H1 (cell line): ENCODE measurements at regions not wholly inside any gene's neighbourhood (a gene's known extent, or its start where the extent isn't known, plus 50 kb on each side); places are given as distances from the start of the nearest gene placed in this dataset.

Experiments
- CTCF ChIA-PET: fragments of 300-600 bp; sonication (Branson Sonifier 250); formaldehyde crosslinking; loops from one replicate; lab custom pipeline; 2021; ENCODE audit not compliant: partially characterized antibody; lab: Charles Lee
- POLR2A ChIA-PET: fragments of 300-600 bp; sonication (Branson Sonifier 250); formaldehyde crosslinking; loops from one replicate; lab custom pipeline; 2021; ENCODE audit warnings: inconsistent platforms; ENCODE audit not compliant: partially characterized antibody; lab: Charles Lee
- DNase-seq, 2 experiments: peaks; one replicate each; pipeline versions ENCODE4 v3.0.0 to v3.0.0-alpha.2; 2010 to 2022; ENCODE audit warnings: low spot score in 2 of 2, low read depth in 1 of 2, mixed read lengths in 1 of 2
- FAIRE-seq: peaks from 2 replicates; lab custom pipeline; 2011; peaks lifted over from hg19 to GRCh38; lab: Jason Lieb, UNC
- H2AFZ ChIP-seq: 2 replicates; pipeline ENCODE4 v1.8.1; 2012; ENCODE audit warnings: low read length, inconsistent platforms
- H2AK5ac ChIP-seq: 2 replicates; pipeline ENCODE4 v1.6.1; 2013; ENCODE audit warnings: low read depth, low read length
- H2BK120ac ChIP-seq: replicated peaks from 2 replicates; pipeline ENCODE3; 2013; ENCODE audit warnings: low read depth, low read length, inconsistent platforms
- H2BK12ac ChIP-seq: 2 replicates; pipeline ENCODE4 v1.6.1; 2013; ENCODE audit warnings: low read depth, low read length
- H2BK15ac ChIP-seq: 2 replicates; pipeline ENCODE4 v1.6.1; 2013; ENCODE audit warnings: low read length
- H2BK20ac ChIP-seq: 2 replicates; pipeline ENCODE4 v1.6.1; 2013; ENCODE audit warnings: low read length
- H2BK5ac ChIP-seq: 2 replicates; pipeline ENCODE4 v1.6.1; 2013; ENCODE audit warnings: low read depth, low read length
- H3K14ac ChIP-seq: 2 replicates; pipeline ENCODE4 v1.6.1; 2013; ENCODE audit warnings: inconsistent platforms; ENCODE audit not compliant: insufficient read length
- H3K18ac ChIP-seq: 2 replicates; pipeline ENCODE4 v1.6.1; 2013; ENCODE audit warnings: low read length; ENCODE audit errors: extremely low read depth
- H3K23ac ChIP-seq: 2 replicates; pipeline ENCODE4 v1.6.1; 2013; ENCODE audit warnings: inconsistent platforms; ENCODE audit not compliant: insufficient read length
- H3K23me2 ChIP-seq: 2 replicates; pipeline ENCODE4 v1.6.1; 2013; ENCODE audit warnings: low read depth, low read length
- H3K27ac ChIP-seq: 2 replicates; pipeline ENCODE4 v1.6.1; 2011; ENCODE audit warnings: low read depth, low read length, inconsistent platforms
- H3K27me3 ChIP-seq, 4 experiments: replicated peaks in 1 of 4; 1 replicate in 1 of 4; 2 replicates in 3 of 4; pipeline versions ENCODE4 v1.6.1 to v1.8.1; 2011 to 2013; ENCODE audit warnings: low read length in 3 of 4, mild to moderate bottlenecking in 3 of 4, inconsistent platforms in 2 of 4, mixed read lengths in 2 of 4, moderate library complexity in 1 of 4; ENCODE audit not compliant: control insufficient read depth in 3 of 4, insufficient read depth in 3 of 4; ENCODE audit errors: extremely low read depth in 1 of 4
- H3K36me3 ChIP-seq, 4 experiments: 2 replicates each; pipeline versions ENCODE4 v1.6.1 to v1.8.1; 2011 to 2013; ENCODE audit warnings: mild to moderate bottlenecking in 4 of 4, low read length in 3 of 4, moderate library complexity in 2 of 4, control low read depth in 1 of 4, inconsistent platforms in 1 of 4; ENCODE audit not compliant: insufficient read depth in 4 of 4, control insufficient read depth in 2 of 4
- H3K4ac ChIP-seq: replicated peaks from 2 replicates; pipeline ENCODE3; 2013; ENCODE audit warnings: low read length, low read depth, mixed read lengths, inconsistent platforms; ENCODE audit not compliant: insufficient read length
- H3K4me1 ChIP-seq, 4 experiments: replicated peaks in 1 of 4; 1 replicate in 1 of 4; 2 replicates in 3 of 4; pipeline versions ENCODE4 v1.6.1 to v1.8.1; 2011 to 2013; ENCODE audit warnings: low read length in 3 of 4, inconsistent platforms in 2 of 4, mixed read lengths in 1 of 4; ENCODE audit not compliant: insufficient read depth in 4 of 4, control insufficient read depth in 3 of 4
- H3K4me2 ChIP-seq, 2 experiments: 2 replicates each; pipeline versions ENCODE4 v1.6.1 to v1.8.1; 2011 to 2013; ENCODE audit warnings: low read depth in 2 of 2, low read length in 2 of 2, control low read depth in 1 of 2, inconsistent platforms in 1 of 2, mild to moderate bottlenecking in 1 of 2; ENCODE audit not compliant: insufficient read depth in 1 of 2
- H3K4me3 ChIP-seq, 4 experiments: fragments of 200-600, 300-600 bp in 1 of 4; sonication (generic), shearing (Covaris generic), sonication (Bioruptor Twin) in 1 of 4; 2 replicates each; pipeline versions ENCODE4 v1.5.1 to v1.8.1; 2011 to 2016; ENCODE audit warnings: low read length in 4 of 4, low read depth in 3 of 4, control low read depth in 2 of 4, inconsistent platforms in 2 of 4, mild to moderate bottlenecking in 2 of 4, mixed read lengths in 1 of 4, moderate library complexity in 1 of 4; ENCODE audit not compliant: insufficient read depth in 2 of 4; ENCODE audit errors: extremely low read depth in 1 of 4
- H3K56ac ChIP-seq: replicated peaks from 2 replicates; pipeline ENCODE3; 2013; ENCODE audit warnings: low read depth, mild to moderate bottlenecking, mixed read lengths, low read length, inconsistent platforms; ENCODE audit not compliant: insufficient read length
- H3K79me1 ChIP-seq: 2 replicates; pipeline ENCODE4 v1.6.1; 2013; ENCODE audit warnings: low read depth, low read length, control low read depth
- H3K79me2 ChIP-seq, 2 experiments: 2 replicates each; pipeline versions ENCODE4 v1.6.1 to v1.8.1; 2012 to 2013; ENCODE audit warnings: low read length in 2 of 2, mild to moderate bottlenecking in 2 of 2, inconsistent platforms in 1 of 2; ENCODE audit not compliant: insufficient read depth in 2 of 2, control insufficient read depth in 1 of 2
- H3K9ac ChIP-seq, 4 experiments: replicated peaks in 1 of 4; 1 replicate in 1 of 4; 2 replicates in 3 of 4; pipeline versions ENCODE4 v1.6.1 to v1.8.1; 2011 to 2013; ENCODE audit warnings: low read depth in 3 of 4, low read length in 3 of 4, control low read depth in 2 of 4, mild to moderate bottlenecking in 2 of 4, moderate library complexity in 2 of 4, inconsistent platforms in 1 of 4; ENCODE audit errors: extremely low read depth in 1 of 4
- H3K9me3 ChIP-seq, 2 experiments: 2 replicates each; pipeline versions ENCODE4 v1.6.1 to v1.8.1; 2012 to 2013; ENCODE audit warnings: mild to moderate bottlenecking in 2 of 2, moderate library complexity in 2 of 2, control low read depth in 1 of 2, inconsistent platforms in 1 of 2, low read depth in 1 of 2, low read length in 1 of 2, mixed read lengths in 1 of 2; ENCODE audit not compliant: insufficient read depth in 2 of 2
- H4K20me1 ChIP-seq, 2 experiments: replicated peaks in 1 of 2; 2 replicates each; pipeline versions ENCODE3 to v1.8.1; 2011 to 2013; ENCODE audit warnings: inconsistent platforms in 2 of 2, low read length in 2 of 2, mild to moderate bottlenecking in 1 of 2; ENCODE audit not compliant: insufficient read depth in 2 of 2, control insufficient read depth in 1 of 2
- H4K5ac ChIP-seq: 2 replicates; pipeline ENCODE4 v1.6.1; 2013; ENCODE audit warnings: low read length, low read depth, mixed read lengths, inconsistent platforms; ENCODE audit not compliant: insufficient read length
- H4K8ac ChIP-seq: 2 replicates; pipeline ENCODE4 v1.8.0; 2013; ENCODE audit warnings: mild to moderate bottlenecking, moderate library complexity, low read length, inconsistent platforms; ENCODE audit not compliant: insufficient read depth; ENCODE audit errors: extremely low read depth
- H4K91ac ChIP-seq: replicated peaks from 2 replicates; pipeline ENCODE3; 2013; ENCODE audit warnings: low read length, mixed read lengths, inconsistent platforms; ENCODE audit not compliant: insufficient read length
- BACH1 ChIP-seq: IDR thresholded peaks from 2 replicates; pipeline ENCODE4 v1.6.1; 2012; ENCODE audit warnings: low read length, improper control_type of control experiment
- CBX8 ChIP-seq: fragments of 300-800, 300-1000 bp; sonication (generic); IDR thresholded peaks from 2 replicates; pipeline ENCODE4 v1.7.1; 2016; ENCODE audit warnings: low read depth, low read length, borderline replicate concordance
- HDAC6 ChIP-seq: IDR thresholded peaks from one replicate; pipeline ENCODE4 v1.7.1; 2012; ENCODE audit warnings: low read depth, mild to moderate bottlenecking, inconsistent platforms, low read length, moderate library complexity
- NRF1 ChIP-seq: IDR thresholded peaks from 2 replicates; pipeline ENCODE4 v1.6.1; 2011; ENCODE audit warnings: mild to moderate bottlenecking, low read depth, low read length, improper control_type of control experiment
- PHF8 ChIP-seq: fragments of 200-600 bp; sonication (generic); conservative IDR thresholded peaks from 2 replicates; pipeline ENCODE4 v1.7.1; 2012; ENCODE audit warnings: low read depth, mild to moderate bottlenecking, inconsistent platforms, low read length, moderate library complexity
- POLR2AphosphoS5 ChIP-seq: IDR thresholded peaks from 2 replicates; pipeline ENCODE4 v1.6.1; 2011; ENCODE audit warnings: low read depth, low read length
- SAP30 ChIP-seq: fragments of 300-600 bp; sonication (generic); IDR thresholded peaks from 2 replicates; pipeline ENCODE4 v1.7.1; 2012; ENCODE audit warnings: low read length, moderate library complexity, mild to moderate bottlenecking, inconsistent platforms; ENCODE audit not compliant: insufficient read depth, insufficient replicate concordance
- SIRT6 ChIP-seq: IDR thresholded peaks from one replicate; pipeline ENCODE4 v1.7.1; 2012; ENCODE audit warnings: low read length, inconsistent platforms
- TEAD4 ChIP-seq: IDR thresholded peaks from 2 replicates; pipeline ENCODE4 v1.6.1; 2012; ENCODE audit warnings: low read depth, low read length, inconsistent platforms, mixed read lengths
- ZNF274 ChIP-seq: IDR thresholded peaks from 2 replicates; pipeline ENCODE4 v1.7.0; 2012; ENCODE audit warnings: low read length, borderline replicate concordance; ENCODE audit errors: extremely low read depth
- TF ChIP-seq, protein P1 (sequence below): IDR thresholded peaks from 2 replicates; pipeline ENCODE4 v1.6.1; 2012; ENCODE audit warnings: low read length, inconsistent platforms

GRCh38 chr5:124901081-124901480, 154.6 kb upstream of the ZNF608 start:
- H4K91ac ChIP-seq = no peak overlapping the region
- H3K4ac ChIP-seq = no peak overlapping the region
- POLR2A ChIA-PET = no interaction called here
- peaks cover 7% of the 10 kb centered on the region in 2 experiments; a peak in 2 of 4 replicates for H3K9me3 ChIP-seq
- no peak overlapping the region for H2BK20ac ChIP-seq
- no peak overlapping the region for H3K4me2 ChIP-seq
- H3K79me1 ChIP-seq = no peaks in the 10 kb centered on the region
- H3K27ac ChIP-seq = no peak overlapping the region
- H3K4me3 ChIP-seq = no peak overlapping the region
- H3K27me3 ChIP-seq = peaks cover 2 to 15% (median 8%) of the 10 kb centered on the region in 4 experiments
- no peak overlapping the region for H4K5ac ChIP-seq
- no peak overlapping the region for H2BK120ac ChIP-seq
- no peak overlapping the region for H3K56ac ChIP-seq
- H2AFZ ChIP-seq = no peak overlapping the region
- H3K36me3 ChIP-seq = no peaks in the 10 kb centered on the region
- H2BK5ac ChIP-seq = no peak overlapping the region
- TF ChIP-seq SAP30 (no peak), PHF8 (no peak), HDAC6 (no peak), TEAD4 (no peak), BACH1 (no peak), POLR2AphosphoS5 (no peak), CBX8 (no peak), NRF1 (no peak), ZNF274 (no peak), SIRT6 (no peak)
- TF ChIP-seq, protein P1, sequence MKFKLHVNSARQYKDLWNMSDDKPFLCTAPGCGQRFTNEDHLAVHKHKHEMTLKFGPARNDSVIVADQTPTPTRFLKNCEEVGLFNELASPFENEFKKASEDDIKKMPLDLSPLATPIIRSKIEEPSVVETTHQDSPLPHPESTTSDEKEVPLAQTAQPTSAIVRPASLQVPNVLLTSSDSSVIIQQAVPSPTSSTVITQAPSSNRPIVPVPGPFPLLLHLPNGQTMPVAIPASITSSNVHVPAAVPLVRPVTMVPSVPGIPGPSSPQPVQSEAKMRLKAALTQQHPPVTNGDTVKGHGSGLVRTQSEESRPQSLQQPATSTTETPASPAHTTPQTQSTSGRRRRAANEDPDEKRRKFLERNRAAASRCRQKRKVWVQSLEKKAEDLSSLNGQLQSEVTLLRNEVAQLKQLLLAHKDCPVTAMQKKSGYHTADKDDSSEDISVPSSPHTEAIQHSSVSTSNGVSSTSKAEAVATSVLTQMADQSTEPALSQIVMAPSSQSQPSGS = no peak
- no peak overlapping the region for H2BK12ac ChIP-seq
- H3K9ac ChIP-seq = no peak overlapping the region
- peaks cover 0 to 2% (median under 1%) of the 10 kb centered on the region in 4 experiments; a peak in 3 of 7 replicates for H3K4me1 ChIP-seq
- DNase-seq (no peak), FAIRE-seq (no peak)
- H3K23ac ChIP-seq = no peak overlapping the region
- H4K8ac ChIP-seq = no peak overlapping the region
- no peak overlapping the region for H2BK15ac ChIP-seq
- H4K20me1 ChIP-seq = no peaks in the 10 kb centered on the region
- CTCF ChIA-PET = no interaction called here
- no peak overlapping the region for H3K14ac ChIP-seq
- H3K79me2 ChIP-seq = no peaks in the 10 kb centered on the region
- H3K23me2 ChIP-seq = no peaks in the 10 kb centered on the region; the same call in 1 of the 2 replicates
- no peak overlapping the region for H3K18ac ChIP-seq
- no peak overlapping the region for H2AK5ac ChIP-seq
